Bronchial epithelial cell (primary cell): ENCODE measurements at regions not wholly inside any gene's neighbourhood (a gene's known extent, or its start where the extent isn't known, plus 50 kb on each side); places are given as distances from the start of the nearest gene placed in this dataset.
A peak's percentile ranks its signal among the peaks of the same experiment; 100 is the strongest.
"Not testable (repeated sequence)": the region's sequence is repeated elsewhere in the genome, so short reads cannot be mapped to it uniquely, and the experiment has no call there.

Source experiments
- DNase-seq: peaks from one replicate; pipeline ENCODE4 v3.0.0-alpha.2; 2010; ENCODE audit warnings: low read depth
- FAIRE-seq: peaks from 2 replicates; lab custom pipeline; 2011; peaks lifted over from hg19 to GRCh38; lab: Jason Lieb, UNC
- H3K27me3 ChIP-seq: 2 replicates; pipeline ENCODE4 v1.5.1; 2011; ENCODE audit warnings: low read length; ENCODE audit not compliant: control insufficient read depth, insufficient read depth
- H3K36me3 ChIP-seq: 2 replicates; pipeline ENCODE4 v1.5.1; 2011; ENCODE audit warnings: low read length; ENCODE audit not compliant: control insufficient read depth, insufficient read depth
- H3K4me3 ChIP-seq: 2 replicates; pipeline ENCODE4 v1.5.1; 2011; ENCODE audit warnings: mild to moderate bottlenecking, low read depth, low read length, control low read depth

DNA sequence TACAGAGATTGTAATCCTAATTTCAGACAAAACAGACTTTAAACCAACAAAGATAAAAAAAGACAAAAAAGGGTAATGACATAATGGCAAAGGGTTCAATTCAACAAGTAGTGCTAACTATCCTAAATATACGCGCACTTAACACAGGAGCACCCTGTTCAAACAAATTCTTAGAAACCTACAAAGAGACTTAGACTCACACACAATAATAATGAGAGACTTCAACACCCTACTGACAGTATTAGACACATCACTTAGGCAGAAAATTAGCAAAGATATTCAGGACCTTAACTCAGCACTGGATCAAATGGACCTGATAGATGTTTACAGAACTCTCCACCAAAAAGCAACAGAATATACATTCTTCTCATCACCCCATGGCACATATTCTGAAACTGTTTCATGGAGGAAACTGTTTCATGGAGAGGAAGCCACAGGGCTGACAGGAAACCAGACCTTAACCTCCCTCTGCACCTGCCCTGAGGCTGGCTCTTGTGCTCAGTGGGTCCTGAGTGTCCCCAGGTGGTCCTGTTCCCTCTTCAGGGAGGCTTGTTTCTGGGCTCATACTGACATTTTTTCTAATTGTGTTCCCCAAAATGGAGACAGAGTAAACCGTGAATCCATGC is 54.7 kb downstream of the OR4M2 start:
- H3K36me3 ChIP-seq, FAIRE-seq, H3K27me3 ChIP-seq: not testable (repeated sequence)

DNA sequence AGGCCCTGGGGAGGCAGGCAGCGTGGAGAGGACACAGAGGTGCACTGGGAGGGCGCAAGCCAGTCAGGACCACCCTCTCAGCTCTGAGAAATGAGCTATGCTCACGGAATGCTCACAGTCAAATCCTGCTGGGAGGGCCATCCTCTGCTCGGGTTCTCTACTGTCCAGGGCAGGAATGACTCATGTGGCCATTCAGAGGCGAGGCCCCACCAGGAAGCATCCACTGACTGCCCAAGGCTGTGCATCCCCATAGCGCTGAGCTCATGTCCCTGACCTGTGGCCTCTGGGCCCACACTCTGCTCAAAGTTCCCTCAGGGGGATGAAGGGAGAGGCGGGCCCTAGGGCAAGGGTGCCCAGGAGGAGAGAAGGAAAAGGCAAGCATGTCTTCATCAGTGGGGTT is 57.2 kb downstream of the OR4M2 start:
- not testable (repeated sequence) for H3K36me3 ChIP-seq, H3K27me3 ChIP-seq, DNase-seq, H3K4me3 ChIP-seq
- peak; percentile 13 for FAIRE-seq

More for the DNA sequence above, 54.7 kb downstream of the OR4M2 start:
- not testable (repeated sequence) for DNase-seq, H3K4me3 ChIP-seq

DNA sequence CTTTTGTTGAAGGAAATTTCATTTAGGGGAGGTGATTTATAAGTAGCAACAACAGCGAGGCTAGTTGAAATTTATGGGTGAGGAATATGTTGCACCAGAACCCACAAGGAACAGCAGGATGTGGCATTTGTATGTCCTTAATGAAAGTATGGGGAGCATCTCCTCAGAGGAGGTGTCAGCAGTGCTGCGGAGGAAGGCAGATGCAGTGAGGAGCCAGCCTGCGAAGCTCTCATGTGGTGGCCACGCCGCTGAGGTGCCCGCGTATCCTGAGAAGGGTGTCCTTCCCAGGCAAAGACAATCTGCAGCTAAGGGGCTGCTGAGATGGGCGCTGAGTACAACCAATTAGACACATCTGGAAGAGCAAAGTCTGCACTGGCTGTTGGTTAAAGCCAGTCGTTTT is 60.8 kb downstream of the OR4M2 start:
- peak; percentile 97 for FAIRE-seq
- H3K36me3 ChIP-seq, H3K27me3 ChIP-seq, H3K4me3 ChIP-seq, DNase-seq: not testable (repeated sequence)

DNA sequence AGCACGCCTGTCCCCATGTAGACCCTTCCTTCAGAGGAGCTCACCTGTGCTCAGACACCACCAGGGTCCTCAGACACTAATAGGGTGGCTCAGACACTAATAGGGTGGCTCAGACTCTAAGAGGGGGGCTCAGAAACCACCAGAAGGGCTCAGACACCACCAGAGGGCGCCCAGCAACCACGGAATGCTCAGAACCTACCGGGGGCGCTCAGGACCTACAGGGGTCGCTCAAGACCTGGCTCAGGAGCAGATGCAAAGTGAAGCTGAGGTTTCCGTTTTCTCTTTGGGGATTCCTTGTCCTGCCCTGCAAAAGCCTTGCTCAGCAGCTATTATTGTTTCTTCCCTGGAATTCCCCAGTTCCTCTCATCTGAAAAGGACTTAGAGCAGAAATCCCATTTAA is 67.8 kb downstream of the OR4M2 start:
- FAIRE-seq, DNase-seq, H3K27me3 ChIP-seq, H3K36me3 ChIP-seq, H3K4me3 ChIP-seq: not testable (repeated sequence)

DNA sequence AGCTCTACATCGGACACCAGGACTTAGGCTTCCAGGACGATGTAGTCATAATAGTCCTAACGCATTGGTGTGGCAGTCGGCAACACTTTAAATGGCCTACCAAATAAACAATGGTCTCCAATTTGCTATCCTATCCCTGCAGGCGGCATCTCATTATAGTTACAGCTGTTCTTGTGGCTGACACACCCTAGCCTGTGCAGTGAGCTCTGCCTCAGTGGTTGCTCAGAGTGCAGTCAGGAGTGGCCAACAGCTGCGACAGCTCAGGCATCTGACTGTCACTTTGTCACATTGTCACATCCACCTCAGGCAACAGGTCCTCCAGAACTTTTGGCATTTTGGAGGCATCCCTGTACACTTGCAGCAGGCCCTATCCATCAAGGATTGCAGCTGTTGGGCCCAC is 77.9 kb downstream of the OR4M2 start:
- not testable (repeated sequence) for H3K27me3 ChIP-seq, H3K4me3 ChIP-seq, H3K36me3 ChIP-seq, DNase-seq
- peak; percentile 76 for FAIRE-seq

DNA sequence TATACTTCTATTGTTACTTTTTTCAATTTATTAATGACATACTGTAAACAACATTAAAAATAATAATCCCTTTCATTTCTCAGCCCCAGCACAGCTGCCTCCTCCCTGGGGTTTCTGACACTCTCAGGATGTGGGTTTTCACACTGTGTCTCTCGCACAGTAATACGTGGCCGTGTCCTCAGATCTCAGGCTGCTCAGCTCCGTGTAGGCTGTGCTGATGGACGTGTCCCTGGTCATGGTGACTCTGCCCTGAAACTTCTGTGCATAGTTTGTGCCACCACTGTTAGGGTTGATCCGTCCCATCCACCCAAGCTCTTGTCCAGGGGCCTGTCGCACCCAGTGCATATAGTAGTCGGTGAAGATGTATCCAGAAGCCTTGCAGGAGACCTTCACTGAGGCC is 80.0 kb downstream of the OR4M2 start:
- H3K36me3 ChIP-seq, H3K27me3 ChIP-seq, H3K4me3 ChIP-seq, DNase-seq: not testable (repeated sequence)
- peak; percentile 79 for FAIRE-seq

DNA sequence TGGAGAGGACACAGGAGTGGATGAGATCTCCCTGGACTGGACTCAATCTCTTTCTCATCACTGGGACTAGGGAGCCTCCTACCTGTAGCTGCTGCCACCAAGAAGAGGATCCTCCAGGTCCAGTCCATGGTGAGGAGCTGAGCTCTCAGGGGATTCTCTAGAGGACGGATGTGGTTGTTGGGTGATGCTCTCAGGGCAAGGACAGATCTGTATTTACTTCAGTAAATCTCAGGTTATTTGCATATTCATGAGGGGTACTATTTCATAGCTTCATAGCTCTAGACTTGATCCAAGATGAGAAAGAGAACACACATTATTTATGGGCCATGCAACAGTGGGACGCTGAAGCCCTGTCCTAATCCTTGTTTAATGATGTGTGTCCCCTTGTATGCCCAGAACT is 80.4 kb downstream of the OR4M2 start:
- H3K4me3 ChIP-seq, DNase-seq, H3K27me3 ChIP-seq, FAIRE-seq, H3K36me3 ChIP-seq: not testable (repeated sequence)

DNA sequence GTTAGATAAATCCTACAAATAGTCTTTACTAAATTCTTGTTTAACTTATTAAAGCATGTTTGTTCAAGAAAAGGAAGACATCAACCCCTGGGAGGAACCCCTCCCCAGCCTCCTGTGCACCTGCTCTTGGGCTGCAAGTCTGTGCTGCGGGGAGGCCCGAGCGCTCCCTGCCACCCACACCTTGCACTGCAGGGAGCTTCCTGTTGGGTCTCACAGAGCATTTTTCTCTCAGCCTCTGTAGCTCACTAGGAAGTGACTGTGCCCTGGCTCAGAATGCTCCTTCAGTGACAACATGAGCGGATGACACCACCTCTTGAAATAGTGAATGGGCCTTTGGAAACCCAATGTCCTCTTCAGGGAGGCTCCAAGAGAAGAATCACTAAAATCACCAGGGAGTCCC is 81.1 kb downstream of the OR4M2 start:
- not testable (repeated sequence) for DNase-seq, H3K4me3 ChIP-seq, H3K36me3 ChIP-seq, H3K27me3 ChIP-seq
- peak; percentile 86 for FAIRE-seq

DNA sequence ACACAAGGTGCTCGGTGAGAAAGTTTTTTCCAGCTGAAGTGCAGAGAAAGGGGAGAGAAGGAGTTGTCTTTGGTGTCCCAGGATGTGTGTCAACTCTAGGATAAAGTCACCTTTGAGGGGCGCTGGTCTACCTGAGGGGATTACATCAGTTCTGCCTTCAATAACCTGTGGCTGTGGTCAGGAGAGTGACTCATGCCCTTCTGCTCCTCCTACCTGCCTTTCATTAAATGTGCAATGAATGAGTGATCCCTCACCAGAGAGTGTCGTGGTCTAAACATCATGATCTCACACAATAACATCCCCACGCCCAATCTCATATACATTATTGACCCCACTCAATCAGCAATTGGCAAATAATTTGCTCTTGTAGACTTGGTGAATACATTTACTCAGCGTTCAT is 83.4 kb downstream of the OR4M2 start:
- DNase-seq, H3K27me3 ChIP-seq, H3K36me3 ChIP-seq, H3K4me3 ChIP-seq: not testable (repeated sequence)
- FAIRE-seq = peak; percentile 99

DNA sequence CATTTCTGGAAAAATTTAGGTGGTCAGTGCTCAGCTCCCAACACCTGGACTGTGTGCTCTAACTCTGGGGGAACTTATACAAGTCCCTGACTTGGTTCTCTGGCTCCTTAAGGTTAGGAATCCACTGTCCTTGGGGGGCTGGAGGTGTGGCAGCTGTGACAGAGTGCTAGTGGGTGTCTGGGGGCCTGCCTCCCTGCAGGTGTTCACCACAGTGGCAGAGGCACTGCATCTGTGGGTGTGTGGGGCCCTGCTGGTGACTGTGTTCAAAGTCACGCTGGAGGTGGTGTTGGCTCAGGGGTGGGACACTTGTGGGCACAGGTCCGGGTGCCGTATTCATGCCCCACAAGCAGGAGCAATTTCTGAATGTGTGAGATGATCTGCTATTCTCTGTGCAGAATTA is 87.2 kb downstream of the OR4M2 start:
- DNase-seq, H3K27me3 ChIP-seq, H3K4me3 ChIP-seq, H3K36me3 ChIP-seq: not testable (repeated sequence)
- peak; percentile 13 for FAIRE-seq

DNA sequence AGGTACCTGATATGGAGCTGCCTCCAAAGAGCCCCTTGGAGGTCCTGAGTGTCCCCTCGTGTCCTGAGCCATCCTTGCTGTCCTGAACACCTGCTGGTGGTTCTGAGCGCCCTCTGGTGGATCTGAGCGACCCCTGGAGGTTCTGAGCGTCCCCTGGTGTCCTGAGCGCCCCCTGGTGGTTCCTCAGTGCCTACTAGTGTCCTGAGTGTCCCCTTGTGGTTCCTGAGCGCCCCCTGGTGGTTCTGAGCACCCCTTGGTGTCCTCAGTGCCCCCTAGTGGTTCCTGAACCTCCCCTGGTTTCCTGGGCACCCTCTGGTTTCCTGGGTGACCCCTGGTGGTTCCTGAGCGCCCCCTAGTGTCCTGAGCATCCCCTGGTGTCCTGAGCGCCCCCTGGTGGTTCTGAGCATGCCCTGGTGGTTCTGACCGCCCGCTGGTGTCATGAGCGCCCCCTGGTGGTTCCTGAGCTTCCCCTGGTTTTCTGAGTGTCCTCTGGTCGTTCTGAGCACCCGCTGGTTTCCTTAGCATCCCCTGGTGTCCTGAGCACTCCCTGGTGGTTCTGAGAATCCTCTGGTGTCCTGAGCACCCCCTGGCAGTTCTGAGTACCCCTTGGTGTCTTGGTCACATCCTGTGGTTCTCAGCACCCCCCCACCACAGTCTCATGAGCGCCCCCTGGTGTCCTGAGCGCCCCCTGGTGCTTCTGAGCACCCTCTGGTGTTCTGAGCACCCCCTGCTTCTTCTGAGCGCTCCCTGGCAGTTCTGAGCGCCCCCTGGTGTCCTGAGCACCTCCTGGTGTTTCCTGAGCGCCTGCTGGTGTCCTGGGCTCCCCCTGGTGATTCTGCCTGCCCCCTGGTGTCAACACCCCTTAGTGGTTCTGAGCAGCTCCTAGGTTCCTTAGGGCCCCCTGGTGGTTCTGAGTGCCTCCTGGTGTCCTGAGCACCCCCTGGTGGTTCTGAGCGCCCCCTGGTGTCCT is 93.0 kb downstream of the OR4M2 start:
- H3K36me3 ChIP-seq, DNase-seq, H3K27me3 ChIP-seq, H3K4me3 ChIP-seq: not testable (repeated sequence)
- FAIRE-seq = peak; percentile 82

DNA sequence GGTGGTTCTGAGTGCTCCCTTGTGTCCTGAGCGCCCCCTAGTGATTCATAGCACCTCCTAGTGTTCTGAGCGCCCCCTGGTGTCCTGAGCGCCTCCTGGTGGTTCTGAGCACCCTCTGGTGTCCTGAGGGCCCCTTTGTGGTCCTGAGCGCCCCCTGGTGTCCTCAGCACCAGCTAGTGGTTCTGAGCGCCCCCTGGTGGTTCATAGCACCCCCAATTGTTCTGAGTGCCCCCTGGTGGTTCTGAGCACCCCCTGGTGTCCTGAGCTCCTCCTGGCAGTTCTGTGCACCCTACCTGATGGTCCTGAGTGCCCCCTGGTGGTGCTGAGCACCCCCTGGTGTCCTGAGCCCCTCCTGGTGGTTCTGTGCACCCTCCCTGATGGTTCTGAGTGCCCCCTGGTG is 93.8 kb downstream of the OR4M2 start:
- DNase-seq, H3K27me3 ChIP-seq, FAIRE-seq, H3K4me3 ChIP-seq, H3K36me3 ChIP-seq: not testable (repeated sequence)

DNA sequence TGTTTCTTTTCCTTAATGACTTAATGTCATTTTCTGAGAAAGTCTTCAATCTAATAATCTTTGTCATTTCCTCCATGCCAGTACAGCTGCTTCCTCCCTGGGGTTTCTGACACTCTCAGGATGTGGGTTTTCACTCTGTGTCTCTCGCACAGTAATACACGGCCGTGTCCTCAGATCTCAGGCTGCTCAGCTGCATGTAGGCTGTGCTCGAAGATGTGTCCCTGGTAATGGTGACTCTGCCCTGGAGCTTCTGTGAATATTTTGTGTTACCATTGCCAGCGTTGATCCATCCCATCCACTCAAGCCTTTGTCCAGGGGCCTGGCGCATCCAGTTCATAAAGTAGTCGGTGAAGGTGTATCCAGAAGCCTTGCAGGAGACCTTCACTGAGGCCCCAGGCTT is 97.6 kb downstream of the OR4M2 start:
- FAIRE-seq = peak; percentile 88
- H3K27me3 ChIP-seq, DNase-seq, H3K36me3 ChIP-seq, H3K4me3 ChIP-seq: not testable (repeated sequence)

DNA sequence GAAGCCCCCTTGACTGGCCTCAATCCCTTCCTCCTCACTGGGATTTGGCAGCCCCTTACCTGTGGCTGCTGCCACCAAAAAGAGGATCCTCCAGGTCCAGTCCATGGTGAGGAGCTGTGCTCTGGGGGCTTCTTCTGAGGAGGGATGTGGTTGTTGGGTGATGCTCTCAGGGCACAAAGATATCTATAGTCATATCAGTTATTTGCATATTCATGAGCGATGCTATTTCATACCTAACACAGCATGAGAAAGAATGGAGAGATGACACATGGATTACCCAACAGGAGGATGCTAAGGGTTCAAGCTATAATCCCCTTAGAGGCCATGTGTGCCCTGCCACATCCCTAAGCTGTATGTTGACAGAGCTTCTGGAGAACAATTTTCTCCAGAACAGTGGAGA is 98.1 kb downstream of the OR4M2 start:
- not testable (repeated sequence) for DNase-seq, H3K4me3 ChIP-seq, H3K27me3 ChIP-seq, H3K36me3 ChIP-seq
- FAIRE-seq = peak; percentile 98
